ENCODE measurements at regions not wholly inside any gene's neighbourhood (a gene's known extent, or its start where the extent isn't known, plus 50 kb on each side); places are given as distances from the start of the nearest gene placed in this dataset.

- Histone ChIP-seq H3K9ac (no peak overlapping the region), H2AFZ (no peak overlapping the region), H3K4me2 (ENCODE audit: low read length) (no peak overlapping the region), H3K36me3 (ENCODE audit: control insufficient read depth, insufficient read depth, low read length) (no peaks in the 10 kb centered on the region), H3K9me3 (ENCODE audit: control insufficient read depth, low read length) (no peaks in the 10 kb centered on the region), H3K79me2 (no peaks in the 10 kb centered on the region), H3K4me3 (ENCODE audit: low read depth, low read length) (no peak overlapping the region), H3K27me3 (ENCODE audit: control insufficient read depth, insufficient read depth, low read length) (no peaks in the 10 kb centered on the region), H3K4me1 (no peaks in the 10 kb centered on the region), H3K27ac (no peak overlapping the region)
- no peak for TF ChIP-seq CTCF (IDR thresholded peaks at IDR 0.05)
Observed at GRCh38 chr3:180161770-180162169, 125.0 kb upstream of the PEX5L start.

DNA sequence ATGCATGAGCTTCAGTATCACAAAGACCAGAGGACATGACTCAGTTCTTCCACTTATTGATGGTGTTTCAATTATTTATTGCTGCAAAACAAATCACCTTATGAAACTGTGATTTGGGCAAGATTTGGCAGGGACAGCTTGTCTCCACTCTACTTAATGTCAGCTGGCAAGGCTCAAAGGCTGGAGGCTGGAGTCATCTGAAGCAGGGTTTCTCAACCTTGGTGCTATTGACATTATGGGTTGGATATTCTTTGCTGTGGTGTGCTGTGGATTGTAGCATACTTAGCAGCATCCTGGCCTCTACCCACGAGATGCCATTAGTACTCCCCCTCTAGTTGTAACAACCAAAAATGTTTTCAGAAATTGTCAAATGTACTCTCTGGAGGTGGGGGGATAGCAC, 138.8 kb upstream of the PEX5L start:
- no peak overlapping the region for H3K9ac ChIP-seq
- no peak overlapping the region for H2AFZ ChIP-seq
- no peaks in the 10 kb centered on the region for H3K27me3 ChIP-seq (ENCODE audit: control insufficient read depth, insufficient read depth, low read length)
- no peaks in the 10 kb centered on the region for H3K79me2 ChIP-seq
- no peak overlapping the region for H3K27ac ChIP-seq
- no peak for TF ChIP-seq CTCF (IDR thresholded peaks at IDR 0.05)
- H3K4me1 ChIP-seq = no peaks in the 10 kb centered on the region
- H3K36me3 ChIP-seq (ENCODE audit: control insufficient read depth, insufficient read depth, low read length) = no peaks in the 10 kb centered on the region
- no peak overlapping the region for H3K4me2 ChIP-seq (ENCODE audit: low read length)
- H3K9me3 ChIP-seq (ENCODE audit: control insufficient read depth, low read length) = no peaks in the 10 kb centered on the region
- no peak overlapping the region for H3K4me3 ChIP-seq (ENCODE audit: low read depth, low read length)

GRCh38 chr3:180176059-180176458, 139.3 kb upstream of the PEX5L start:
- Histone ChIP-seq H3K4me1 (no peaks in the 10 kb centered on the region), H3K4me3 (ENCODE audit: low read depth, low read length) (no peak overlapping the region), H2AFZ (no peak overlapping the region), H3K27ac (no peak overlapping the region), H3K27me3 (ENCODE audit: control insufficient read depth, insufficient read depth, low read length) (no peaks in the 10 kb centered on the region), H3K79me2 (no peaks in the 10 kb centered on the region), H3K9ac (no peak overlapping the region), H3K9me3 (ENCODE audit: control insufficient read depth, low read length) (no peaks in the 10 kb centered on the region), H3K36me3 (ENCODE audit: control insufficient read depth, insufficient read depth, low read length) (no peaks in the 10 kb centered on the region), H3K4me2 (ENCODE audit: low read length) (no peak overlapping the region)
- TF ChIP-seq CTCF (IDR thresholded peaks at IDR 0.05) = no peak

DNA sequence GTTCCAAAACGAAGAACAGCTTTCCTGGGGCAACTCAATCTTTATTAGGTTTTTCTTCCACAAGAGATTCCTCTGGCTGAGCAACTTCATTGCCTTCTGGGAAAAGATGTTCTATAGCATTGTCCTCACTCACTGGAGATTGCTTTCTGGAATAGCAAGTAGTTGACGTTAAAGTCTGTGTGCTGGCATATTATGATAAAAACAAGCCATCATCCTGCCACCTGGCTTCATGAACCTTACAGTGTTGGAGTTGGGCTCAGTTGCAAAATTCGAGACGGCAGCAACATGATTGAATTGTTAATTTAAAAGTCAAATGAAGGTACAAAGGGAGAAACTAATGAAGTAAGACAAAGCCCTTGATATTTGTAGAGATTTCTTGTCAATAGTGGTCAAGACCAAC, 140.5 kb upstream of the PEX5L start:
- no peaks in the 10 kb centered on the region for H3K36me3 ChIP-seq (ENCODE audit: control insufficient read depth, insufficient read depth, low read length)

More for the DNA sequence above, 140.5 kb upstream of the PEX5L start:
- no peaks in the 10 kb centered on the region for H3K4me1 ChIP-seq
- no peaks in the 10 kb centered on the region for H3K27me3 ChIP-seq (ENCODE audit: control insufficient read depth, insufficient read depth, low read length)
- no peak overlapping the region for H3K27ac ChIP-seq
- no peak overlapping the region for H3K4me3 ChIP-seq (ENCODE audit: low read depth, low read length)
- no peak for TF ChIP-seq CTCF (IDR thresholded peaks at IDR 0.05)
- no peak overlapping the region for H3K4me2 ChIP-seq (ENCODE audit: low read length)
- H3K9me3 ChIP-seq (ENCODE audit: control insufficient read depth, low read length) = no peaks in the 10 kb centered on the region
- H3K79me2 ChIP-seq = no peaks in the 10 kb centered on the region
- no peak overlapping the region for H3K9ac ChIP-seq
- no peak overlapping the region for H2AFZ ChIP-seq

Measured in parathyroid adenoma (tissue), 2 donors.